ENCODE measurements at regions not wholly inside any gene's neighbourhood (a gene's known extent, or its start where the extent isn't known, plus 50 kb on each side); places are given as distances from the start of the nearest gene placed in this dataset.

DNA sequence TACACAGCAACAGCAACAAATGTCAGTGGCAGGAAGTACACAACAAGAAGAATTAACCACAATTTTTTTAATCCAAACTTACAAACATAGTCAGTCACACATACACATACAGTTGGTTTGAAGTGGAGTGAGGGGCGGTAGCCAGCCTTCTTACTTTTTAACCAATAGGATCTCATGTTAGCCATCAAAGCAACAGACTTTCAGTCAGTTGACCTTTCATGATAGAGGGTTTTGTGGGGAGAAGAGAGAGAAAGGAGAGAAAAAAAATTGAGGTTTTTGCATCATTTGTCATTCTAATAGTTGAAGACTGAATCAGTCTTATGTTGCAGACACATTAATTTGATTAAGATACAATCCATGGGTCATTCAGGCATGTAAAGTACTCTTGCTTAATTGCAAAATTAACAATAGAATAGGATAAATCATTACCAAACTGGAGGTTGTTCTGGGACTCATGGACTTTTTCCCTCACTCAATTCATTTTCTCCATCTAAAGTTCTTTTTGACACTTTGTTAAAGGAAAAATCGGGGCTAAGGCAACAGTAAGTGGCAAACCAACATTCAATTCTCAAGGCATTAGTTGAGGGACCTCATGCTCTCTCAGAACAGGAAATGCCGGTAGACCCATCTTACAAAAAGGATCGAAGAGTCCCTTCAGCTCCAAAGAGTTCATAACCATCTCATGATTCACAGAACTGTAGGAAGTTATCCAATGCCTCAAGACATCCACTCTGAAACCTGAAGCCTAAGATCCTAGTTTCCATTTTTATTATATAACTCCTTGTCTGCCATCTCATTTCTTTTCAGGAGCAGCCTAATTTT is 159.5 kb upstream of the LPP start:
- DNase-seq (ENCODE audit: extremely low read depth in 1 of 2, low read depth in 1 of 2), result no peak

DNA sequence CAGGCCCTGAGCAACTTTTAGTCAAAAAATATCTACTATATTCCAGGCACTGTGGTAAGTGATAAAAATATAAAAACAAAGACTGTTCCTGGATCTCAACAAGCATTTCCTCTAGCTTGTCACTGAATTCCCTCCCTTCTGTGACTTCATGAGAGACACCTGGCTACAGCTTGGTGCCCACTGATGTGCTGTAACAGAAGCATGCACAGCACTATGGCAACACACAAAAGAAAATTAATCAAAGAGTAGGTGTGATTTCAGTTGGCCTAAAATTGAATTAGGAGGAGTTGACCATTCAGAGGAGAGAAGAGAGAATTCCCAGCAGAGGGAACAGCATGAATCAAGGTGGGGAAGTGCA is 158.9 kb upstream of the LPP start:
- no peak for DNase-seq (ENCODE audit: extremely low read depth in 1 of 2, low read depth in 1 of 2)

DNA sequence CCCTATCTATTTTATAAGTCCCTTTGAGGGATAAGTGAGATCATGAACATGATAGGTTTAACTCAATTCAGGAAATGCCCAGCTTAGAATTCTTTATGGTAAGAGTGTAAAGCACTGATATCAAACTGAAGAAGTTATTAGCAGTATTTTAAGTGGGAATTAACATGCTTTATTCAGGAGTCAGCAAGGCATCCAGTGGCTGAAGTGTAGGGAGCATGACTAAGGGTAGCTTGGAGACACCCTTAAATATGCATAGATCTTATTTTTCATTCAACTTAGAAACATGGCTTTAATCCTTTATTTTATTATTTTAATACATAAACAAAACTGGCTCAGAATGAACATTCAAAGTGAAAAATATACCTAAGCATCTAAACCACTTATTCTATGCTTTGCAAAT is 158.3 kb upstream of the LPP start:
- no peak for DNase-seq (ENCODE audit: extremely low read depth in 1 of 2, low read depth in 1 of 2)

DNA sequence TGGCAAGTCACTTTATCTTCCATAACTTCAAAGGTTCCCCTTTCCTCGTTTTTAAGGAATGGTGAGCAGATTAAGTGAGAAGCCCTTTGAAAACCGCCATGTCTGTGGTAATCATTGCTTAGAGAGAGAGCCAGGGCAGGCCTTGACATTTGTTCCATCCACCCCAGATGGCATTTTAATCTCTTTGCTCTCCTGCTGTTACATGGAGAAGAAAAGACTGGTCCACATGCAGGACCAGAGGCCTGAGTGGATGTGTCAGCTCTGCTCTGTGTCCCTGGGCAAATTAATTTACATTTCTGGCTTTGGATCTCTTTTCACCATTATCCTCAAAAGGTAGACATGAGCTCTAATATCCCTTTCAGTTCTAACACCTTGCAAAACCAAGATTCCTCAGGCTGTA is 157.3 kb upstream of the LPP start:
- DNase-seq (ENCODE audit: extremely low read depth in 1 of 2, low read depth in 1 of 2), result no peak

DNA sequence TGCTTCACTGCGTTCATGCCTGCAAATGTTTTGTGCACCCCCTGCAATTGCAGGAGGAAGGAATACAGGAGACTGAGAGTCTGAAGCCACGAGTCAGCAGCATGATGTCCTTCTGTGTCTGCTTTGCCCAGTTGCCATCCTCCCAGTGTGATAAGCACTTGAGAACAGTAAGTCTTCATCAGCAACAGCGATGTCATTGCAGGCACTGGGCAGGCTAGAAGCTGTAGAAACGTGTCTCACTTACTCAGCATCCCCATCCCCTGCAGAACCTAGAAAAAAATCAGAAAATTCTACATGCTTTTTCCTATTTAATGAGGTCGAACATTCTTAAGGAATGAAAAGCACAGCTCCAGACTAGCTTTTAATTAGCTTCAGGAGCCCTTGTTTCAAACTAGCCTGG is 156.5 kb upstream of the LPP start:
- DNase-seq (ENCODE audit: extremely low read depth in 1 of 2, low read depth in 1 of 2), result no peak

DNA sequence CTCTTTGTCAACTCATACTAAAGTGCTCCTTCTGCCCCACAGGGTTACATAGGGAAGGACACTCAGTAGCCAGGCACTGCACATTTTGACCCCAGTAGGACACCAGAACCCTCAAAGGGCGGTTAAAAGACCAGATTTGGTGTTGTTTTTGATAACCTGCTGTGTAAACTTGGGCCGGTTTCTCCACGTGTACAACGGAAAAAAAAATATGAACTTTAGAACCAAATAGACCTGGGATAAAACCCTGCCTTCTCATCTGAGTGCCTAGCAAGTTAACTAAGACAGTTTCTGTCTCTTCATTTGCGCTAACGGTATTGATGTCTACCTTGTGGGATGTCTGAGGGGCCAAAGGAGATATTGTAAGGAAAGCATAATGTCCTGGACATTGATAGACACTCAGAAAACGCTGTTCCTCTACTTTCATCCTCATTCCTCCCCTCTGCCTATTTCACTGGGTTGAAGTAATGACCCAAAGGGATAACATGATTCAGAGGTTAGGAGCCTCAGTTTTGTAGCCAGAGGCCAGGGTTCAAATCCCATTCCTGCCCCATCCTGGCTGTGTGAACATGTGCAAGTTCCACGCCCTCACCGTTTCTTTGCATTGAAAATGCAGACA is 155.9 kb upstream of the LPP start:
- no peak for DNase-seq (ENCODE audit: extremely low read depth in 1 of 2, low read depth in 1 of 2)

DNA sequence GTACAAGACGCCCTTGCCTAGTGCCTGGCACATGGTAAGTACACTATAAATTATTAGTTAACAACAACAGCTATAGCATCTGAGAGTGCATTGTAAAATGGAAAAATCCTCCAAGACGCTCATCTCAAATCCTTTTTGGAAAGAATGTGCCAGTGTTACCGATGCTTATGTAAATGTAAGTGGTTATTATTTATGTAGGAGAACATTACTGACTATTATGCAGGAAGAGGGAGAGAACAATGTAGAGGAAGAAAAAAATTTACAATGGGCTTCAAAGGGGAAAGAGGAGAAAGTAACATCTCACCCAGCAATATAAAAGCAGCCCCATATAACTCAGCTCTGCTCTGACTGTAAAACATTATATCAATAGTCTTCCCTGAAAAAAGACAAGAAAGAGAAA is 155.3 kb upstream of the LPP start:
- DNase-seq (ENCODE audit: extremely low read depth in 1 of 2, low read depth in 1 of 2), result no peak

DNA sequence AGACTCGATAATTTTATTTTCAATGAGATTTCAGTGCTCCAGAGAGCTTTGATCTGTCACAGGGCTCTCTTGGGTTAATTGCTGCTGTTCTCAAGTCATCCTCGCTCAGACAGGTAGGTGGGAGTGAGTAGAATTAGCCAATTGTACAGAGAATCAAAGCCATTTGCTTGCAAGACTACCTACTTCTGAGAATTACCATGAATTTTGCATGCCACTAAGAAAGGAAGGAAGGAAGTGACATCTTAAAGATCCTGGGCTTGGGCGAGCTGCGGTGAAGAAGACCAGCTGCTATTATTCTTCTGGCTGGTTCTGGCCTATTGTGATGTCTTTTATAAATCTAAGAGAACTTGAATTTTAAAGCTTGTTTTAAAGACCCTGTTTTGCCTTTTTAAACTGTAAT is 154.1 kb upstream of the LPP start:
- no peak for DNase-seq (ENCODE audit: extremely low read depth in 1 of 2, low read depth in 1 of 2)

DNA sequence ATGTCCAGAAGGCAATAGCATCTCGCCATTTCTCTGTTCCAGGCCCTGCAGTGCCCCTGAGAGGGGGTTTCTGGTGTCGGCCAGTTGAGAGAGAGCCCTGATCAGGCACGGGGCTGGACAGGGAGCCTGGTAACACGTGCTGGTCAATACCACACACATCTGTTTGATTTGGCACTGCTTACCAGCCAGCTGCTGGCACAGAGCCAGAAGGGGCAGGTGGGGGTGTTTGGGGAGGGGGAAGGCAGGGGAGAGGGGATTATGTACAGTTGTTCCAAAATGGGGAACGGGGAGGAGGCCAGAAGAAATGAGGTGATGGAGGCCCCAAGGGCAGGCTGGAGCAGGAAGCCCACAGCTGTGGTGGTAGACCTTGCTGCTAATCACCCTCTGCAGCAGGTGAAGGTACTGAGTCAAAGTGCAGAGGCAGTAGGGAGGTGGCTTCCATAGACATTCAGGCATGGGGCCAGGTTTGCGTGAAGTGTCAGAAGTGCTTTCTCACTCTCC is 153.5 kb upstream of the LPP start:
- DNase-seq (ENCODE audit: extremely low read depth in 1 of 2, low read depth in 1 of 2), result no peak

DNA sequence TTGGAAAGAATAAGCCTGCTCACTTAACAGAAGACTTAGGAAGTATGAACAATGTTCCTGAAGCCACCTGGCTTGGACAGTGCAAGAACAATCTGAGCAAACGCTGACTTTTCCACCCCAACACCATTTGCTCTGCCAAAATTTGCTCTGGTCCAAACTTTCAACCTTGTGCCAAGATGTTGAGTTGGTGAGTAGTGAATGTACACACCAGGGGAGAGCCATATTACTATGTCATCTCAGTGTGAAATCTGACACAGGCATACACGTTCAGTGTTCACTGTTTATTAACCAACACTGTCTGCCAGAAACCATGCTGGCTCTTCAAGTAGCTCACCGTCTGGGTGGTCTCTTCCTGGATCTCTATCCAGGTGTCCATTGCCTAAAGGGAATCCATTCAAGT is 152.9 kb upstream of the LPP start:
- DNase-seq (ENCODE audit: extremely low read depth in 1 of 2, low read depth in 1 of 2), result no peak

DNA sequence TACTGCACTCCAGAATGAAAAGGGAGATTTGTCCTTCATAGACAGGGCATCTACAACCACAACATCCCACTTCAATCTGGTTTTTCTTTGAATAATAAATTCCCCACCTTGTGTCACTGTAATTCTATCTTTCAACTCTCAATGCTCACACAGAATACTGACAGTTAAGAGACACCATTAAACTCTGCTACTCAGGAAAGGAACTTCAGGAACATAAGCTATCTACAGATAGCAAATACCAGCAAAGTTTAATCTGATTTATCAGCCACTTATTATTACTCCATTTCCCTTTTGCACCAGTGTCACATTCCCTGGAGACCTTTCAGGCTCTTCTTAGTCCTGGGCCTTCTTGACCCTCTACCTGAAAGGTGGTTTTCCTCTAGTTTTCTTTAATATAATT is 152.0 kb upstream of the LPP start:
- no peak for DNase-seq (ENCODE audit: extremely low read depth in 1 of 2, low read depth in 1 of 2)

DNA sequence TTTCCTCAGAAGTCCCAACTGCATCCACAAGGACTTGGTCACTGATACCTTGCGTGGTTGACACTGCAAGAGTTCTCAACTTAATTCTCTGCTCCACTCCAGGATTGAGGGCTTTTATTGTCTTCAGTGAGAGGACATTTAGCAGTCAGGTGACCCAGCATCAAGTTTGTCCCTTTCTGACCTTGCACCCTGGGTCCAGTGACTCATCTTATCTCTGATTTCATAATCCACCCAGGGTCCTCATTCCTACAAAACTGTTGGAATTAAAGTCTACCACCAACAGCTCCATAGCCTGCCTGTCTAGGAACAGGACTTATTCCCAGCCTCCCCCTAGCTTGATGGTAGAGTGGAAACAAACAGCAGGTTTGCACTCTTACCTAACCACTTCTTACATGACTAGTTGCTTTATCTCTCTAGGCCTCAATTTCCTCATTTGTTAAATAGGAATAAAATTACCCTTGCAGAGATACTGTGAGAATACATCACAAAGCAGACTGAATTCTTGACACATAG is 151.3 kb upstream of the LPP start:
- DNase-seq (ENCODE audit: extremely low read depth in 1 of 2, low read depth in 1 of 2), result no peak

DNA sequence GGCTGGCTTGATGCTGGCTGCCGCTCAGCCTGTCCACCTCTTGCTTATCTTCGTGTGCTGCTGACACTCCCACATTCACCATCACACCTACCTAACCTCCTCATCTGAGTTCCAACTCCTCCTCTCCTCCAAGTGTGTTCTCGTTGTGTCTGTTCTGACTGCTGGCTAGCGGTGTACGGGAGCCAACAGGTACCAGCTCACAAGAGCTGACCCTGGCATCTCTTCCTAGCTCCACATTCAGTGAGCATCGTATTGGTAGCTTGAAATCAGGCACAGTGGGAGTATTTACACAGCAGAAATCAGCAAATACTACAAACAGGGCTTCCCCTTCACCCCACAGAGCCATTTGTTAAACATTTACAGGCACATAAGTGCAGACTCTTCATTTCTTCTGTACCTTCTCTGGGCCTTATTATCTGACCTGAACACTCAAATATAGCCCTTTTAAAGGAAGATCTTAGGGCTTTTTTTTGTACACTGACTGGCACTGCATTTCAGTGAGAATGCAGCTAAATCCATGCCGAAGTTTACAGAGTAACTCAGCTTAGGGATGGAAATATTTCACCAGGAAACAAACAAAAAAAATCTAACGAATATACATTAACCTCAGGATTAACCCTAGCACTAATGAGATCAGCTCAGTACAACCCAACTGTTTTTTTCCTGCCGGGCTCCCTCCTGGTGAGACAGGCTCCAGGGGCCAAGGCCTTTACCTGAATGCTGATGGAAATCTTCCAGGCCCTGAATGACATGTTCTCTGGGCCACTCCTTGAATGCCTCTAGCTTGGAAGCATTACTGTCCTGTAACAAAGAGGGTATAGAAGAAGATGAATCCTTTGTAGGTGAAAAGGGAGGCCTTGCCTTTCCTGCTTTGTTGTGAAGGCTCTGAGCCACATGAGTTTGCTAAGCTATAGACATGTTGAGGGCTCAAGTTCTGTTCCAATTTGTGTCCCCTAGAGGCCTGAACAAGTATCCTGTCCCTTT is 150.5 kb upstream of the LPP start:
- no peak for DNase-seq (ENCODE audit: extremely low read depth in 1 of 2, low read depth in 1 of 2)

DNA sequence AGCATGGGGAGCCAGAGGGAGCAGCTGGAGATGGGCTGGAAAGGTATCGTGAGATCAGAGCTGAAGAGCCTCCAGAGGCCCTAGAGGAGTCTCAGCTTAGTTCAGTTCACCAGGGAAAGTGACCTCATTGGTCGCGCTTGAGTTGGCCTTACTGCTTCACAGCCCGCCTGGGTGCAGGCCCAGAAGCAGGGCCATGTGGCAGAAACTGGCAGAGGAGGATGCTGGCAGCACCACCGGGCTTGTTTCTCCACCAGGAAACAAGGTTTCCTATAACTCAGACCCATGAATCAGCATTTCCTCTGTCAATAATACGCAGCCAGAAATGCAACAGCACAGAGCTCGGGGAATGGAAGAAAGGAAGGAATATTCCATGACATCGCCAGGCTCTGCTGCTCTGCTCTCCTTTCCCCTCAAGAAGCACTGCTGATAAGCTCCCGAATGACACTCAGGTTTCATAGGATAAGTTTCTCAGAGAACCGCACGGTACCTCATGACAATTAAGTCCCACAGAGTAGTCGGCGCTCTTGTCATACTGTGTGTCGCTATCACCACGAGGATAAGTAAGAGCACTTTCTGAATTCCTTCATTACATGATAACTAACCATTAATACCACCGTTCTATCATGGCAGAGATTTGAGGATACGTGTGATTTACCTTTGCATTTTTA is 147.1 kb upstream of the LPP start:
- no peak for DNase-seq (ENCODE audit: extremely low read depth in 1 of 2, low read depth in 1 of 2)

DNA sequence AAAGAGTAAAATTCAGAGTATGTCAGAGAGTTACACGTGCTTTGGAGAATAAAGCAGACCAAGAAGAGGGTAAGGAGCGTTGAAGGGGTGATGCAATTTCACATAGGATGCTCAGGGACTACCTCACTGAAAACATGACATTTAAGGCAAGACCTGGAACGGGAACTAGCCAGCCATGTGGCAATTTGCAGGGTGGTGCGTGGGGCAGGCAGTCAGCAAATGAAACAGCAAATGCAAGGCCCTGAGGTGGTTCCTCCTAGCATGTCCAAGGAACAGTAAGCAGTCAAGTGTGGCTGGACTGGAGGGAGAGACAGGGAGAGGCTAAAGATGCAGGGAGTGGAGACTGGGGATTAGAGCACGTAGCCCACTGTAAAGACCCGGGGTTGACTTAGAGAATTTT is 146.1 kb upstream of the LPP start:
- no peak for DNase-seq (ENCODE audit: extremely low read depth in 1 of 2, low read depth in 1 of 2)

DNA sequence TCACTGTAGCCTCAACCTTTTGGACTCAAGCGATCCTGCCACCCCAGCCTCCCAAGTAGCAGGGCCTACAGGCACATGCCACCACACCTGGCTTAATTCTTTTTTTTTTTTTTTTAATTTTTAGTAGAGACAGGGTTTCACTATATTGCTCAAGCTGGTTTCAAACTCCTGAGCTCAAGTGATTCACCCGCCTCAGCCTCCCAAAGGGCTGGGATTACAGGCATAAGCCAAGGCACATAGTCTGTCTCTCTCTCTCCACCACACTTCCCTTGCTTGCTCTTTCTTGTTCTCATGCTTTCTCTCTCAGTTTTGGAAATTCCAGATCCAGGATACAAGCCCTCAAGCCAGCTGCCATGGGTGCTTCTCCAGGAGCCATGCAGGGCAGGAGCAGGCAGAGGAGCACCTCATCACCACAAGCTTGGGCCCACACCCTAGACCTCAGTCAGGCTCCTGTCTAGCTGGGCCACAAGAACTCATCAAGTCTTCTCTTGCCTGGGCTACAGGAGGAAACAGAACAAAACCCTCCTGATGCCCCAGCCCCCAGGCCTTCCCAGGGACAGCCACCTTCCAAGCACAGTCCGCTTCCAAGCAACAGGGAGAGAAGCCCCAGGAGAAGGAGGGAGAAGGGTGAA is 145.3 kb upstream of the LPP start:
- no peak for DNase-seq (ENCODE audit: extremely low read depth in 1 of 2, low read depth in 1 of 2)

DNA sequence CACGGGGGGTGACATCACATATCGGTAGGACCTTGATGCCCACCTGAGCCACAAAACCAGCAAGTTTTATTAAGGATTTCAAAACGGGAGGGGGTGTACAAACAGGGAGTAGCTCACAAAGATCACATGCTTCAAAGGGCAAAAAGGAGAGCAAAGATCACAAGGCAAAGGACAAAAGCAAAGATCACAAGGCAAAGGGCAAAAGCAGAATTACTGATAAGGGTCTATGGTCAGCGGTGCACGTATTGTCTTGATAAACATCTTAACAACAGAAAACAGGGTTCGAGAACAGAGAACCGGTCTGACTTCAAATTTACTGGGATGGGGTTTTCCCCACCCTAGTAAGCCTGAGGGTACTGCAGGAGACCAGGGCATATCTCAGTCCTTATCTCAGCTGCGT is 143.5 kb upstream of the LPP start:
- no peak for DNase-seq (ENCODE audit: extremely low read depth in 1 of 2, low read depth in 1 of 2)

DNA sequence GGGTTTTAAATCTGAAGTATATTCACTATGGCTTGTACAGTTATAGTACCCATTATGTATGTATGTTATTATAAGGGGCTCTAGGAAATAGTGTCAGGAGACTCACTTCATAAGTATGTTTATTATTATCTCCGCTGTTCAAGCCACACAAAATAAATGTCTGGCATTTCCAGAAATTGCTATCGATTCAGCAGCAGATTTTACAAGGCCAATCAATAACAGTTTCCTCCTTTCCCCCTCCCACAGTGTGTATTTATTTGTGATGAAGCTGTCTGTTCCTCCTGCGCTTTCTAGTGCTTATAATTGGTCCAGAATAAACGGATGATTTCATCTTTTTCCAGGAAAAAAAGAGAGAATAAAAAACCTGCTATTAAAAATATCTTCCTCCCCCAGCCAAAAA is 134.2 kb upstream of the LPP start:
- DNase-seq (ENCODE audit: extremely low read depth in 1 of 2, low read depth in 1 of 2), result no peak

DNA sequence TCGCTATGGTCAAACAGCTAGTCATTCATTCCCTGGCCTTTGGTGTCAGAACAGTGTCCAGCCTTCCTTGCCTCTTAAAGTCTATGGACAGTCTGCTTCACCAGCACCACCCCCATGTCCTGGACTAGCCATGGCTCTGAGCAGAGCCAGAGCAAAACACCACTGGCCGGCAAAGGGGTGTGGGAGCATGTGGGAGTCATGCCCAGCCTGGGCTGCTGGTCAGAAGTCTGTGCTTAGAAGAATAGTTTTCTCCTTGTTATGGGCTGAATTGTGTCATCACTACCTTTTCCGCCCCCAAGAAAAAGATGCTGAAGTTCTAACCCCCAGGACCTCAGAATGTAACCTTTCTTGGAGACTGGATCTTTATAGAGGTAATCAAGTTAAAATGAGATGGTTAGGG is 132.9 kb upstream of the LPP start:
- DNase-seq (ENCODE audit: extremely low read depth in 1 of 2, low read depth in 1 of 2), result no peak

DNA sequence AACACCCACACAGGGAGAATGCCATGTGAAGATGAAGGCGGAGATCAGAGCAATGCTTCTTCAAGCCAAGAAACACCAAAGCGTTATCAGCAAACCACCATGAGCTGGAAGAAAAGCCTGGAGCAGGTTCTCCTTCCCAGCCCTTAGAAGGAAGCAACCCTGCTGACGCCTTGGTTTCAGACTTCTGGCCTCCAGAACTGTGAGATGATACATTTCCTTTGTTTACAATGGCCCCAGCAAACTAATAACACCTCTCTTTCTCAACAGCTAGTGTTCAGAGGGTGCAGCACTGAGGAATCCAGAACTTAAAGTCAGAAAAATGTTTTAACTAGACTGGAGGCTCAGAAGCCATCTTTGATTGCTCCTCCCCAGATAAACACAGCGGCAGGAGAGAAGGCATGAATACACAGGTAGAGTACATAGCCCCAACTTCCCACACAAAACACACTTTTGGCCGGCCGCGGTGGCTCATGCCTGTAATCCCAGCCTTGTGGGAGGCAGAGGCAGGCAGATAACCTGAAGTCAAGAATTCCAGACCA is 132.4 kb upstream of the LPP start:
- DNase-seq (ENCODE audit: extremely low read depth in 1 of 2, low read depth in 1 of 2), result no peak

All from activated CD8-positive, alpha-beta memory T cell treated with anti-CD3 and anti-CD28 coated beads for 1 hour (primary cell).